HG02981 (cell line): ENCODE measurements at regions not wholly inside any gene's neighbourhood (a gene's known extent, or its start where the extent isn't known, plus 50 kb on each side); places are given as distances from the start of the nearest gene placed in this dataset.

ENCODE experiments used
- ATAC-seq: cut with Tn5 transposase; IDR thresholded peaks from one replicate; pipeline ENCODE4 v1.9.1; 2021; ENCODE audit warnings: mild to moderate bottlenecking, moderate library complexity; ENCODE audit not compliant: unreplicated experiment

DNA sequence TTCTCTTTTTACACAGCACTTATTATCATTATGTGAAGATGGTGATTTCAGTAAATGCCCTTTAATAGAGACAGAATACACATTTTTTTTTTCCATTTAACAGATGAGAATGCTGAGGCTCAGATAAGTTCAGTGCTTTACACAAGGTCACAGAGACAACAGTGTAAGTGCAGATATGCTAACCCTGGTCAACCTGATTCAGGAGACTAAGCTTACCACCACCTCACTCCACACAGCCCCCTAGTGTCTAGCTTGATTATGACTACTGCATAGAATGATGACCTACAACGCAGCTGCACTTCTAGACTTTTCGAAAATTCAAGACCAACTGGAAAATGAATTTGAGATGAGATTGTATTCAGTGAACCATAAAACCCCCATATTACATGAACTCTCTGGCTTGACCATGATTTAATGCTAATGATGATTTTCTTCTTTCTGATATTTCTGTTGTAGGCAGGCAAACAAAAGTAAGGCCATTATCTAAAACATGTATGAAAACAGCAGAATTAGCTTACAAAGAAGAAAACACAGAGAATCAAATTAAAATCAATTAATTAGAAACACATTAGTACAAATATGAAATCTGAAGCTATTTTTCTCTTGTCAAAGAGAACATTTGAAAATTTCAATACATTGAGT lies 212.1 kb upstream of the PHACTR1 start:
- ATAC-seq, result no peak

DNA sequence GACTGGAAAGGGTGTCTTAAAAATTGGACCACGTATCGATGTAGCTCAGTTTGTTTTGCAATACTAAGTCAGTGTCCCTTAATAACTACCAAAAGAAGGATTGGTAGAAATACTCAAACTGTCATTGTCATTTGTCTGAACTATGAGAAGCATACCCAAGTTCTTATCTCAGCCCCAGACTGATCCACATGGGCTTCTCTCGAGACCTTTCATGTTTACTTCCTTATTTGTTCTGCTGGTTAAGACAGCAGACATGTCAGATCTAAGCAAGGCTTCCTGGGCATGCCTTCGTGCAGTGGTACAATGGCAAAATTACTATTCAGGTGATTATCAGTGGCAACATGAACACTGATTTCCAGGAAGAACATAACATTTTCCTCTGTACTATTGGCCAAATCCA lies 211.1 kb upstream of the PHACTR1 start:
- no peak for ATAC-seq

DNA sequence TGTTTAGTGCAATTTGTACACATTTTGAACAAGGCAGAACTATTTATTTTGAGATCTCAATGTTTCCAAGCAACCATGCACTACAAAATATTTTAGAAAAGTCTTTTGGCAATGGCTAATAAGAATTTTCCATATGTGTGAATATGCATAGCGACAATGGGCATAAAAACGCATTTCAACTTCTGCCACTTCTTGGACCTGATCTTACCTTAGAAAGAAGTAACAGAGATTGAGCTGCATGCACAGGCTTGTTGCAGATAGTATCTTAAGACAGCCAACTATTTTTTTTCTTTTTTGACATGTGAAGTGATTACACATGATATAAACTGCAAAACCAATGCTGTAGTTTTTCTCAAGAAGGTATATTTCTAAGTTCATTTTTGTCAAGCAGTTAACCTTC lies 210.4 kb upstream of the PHACTR1 start:
- no peak for ATAC-seq

DNA sequence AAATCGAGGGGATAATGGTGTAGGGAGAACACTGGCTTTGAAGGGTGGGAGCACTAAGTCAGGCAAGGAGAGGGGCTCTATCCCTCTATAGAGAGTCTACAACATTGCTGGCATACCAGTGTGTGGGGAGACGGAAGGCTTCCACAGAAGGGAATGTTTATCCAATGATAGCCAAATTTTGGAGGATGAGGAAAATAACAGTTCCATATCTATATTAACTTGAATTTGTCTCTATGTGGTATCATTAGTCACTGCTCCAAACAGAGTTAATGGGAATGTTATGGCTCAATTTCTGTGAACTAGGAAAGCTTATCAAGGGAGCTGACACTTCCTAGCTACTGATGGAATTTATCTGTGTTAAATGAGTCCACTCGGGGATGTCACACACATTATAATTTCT lies 208.9 kb upstream of the PHACTR1 start:
- no peak for ATAC-seq

DNA sequence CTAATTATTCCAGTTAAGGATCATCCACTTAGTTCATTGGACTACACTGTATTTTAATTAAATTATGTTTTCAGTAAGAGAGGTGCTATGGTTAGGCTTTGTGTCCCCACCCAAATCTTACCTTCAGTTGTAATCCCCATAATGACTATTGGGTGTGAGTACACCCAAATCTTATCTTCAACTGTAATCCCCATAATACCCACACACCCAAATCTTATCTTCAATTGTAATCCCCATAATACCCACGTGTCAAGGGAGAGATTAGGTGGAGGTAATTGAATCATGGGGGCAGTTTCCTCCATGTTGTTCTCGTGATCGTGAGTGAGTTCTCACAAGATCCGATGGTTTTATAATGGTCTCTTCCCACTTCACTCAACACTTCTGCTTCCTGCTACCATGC lies 208.0 kb upstream of the PHACTR1 start:
- no peak for ATAC-seq

DNA sequence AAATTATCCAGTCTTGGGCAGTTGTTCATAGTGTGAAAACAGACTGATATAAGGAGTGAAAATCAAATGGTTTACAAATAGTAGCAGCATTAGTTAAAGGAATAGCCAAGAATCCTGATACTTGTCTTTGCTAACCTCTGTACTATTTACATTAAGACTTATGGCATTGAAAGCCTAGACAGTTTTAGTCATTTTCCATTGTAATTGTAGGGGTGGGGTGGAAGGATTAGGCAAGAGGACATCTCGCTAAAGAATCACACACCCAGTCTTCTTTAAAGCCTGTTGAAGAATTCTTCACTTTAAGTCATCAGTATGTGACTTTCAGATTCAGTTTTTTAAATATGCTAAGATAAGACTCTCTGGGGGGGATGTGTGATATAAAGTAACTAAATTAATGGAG lies 207.5 kb upstream of the PHACTR1 start:
- no peak for ATAC-seq

DNA sequence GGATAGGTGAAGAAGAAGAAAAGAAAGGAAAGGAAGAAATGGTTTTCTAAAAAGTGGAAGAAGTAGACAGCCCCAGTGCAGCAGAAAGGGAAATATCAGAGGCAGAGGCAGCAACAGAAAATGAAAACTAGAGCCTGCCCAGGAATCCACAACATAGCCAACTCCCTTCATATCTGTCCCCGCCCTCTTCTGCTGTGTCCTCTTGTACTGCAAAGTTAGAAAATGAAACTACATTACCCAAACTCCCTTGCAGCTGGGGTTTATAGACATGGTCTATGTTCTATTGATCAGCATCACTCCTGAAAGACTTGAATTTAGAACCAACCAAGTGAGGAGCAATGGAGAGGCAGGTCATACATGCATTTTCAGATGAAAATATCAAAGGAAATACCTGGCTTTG lies 200.5 kb upstream of the PHACTR1 start:
- no peak for ATAC-seq

DNA sequence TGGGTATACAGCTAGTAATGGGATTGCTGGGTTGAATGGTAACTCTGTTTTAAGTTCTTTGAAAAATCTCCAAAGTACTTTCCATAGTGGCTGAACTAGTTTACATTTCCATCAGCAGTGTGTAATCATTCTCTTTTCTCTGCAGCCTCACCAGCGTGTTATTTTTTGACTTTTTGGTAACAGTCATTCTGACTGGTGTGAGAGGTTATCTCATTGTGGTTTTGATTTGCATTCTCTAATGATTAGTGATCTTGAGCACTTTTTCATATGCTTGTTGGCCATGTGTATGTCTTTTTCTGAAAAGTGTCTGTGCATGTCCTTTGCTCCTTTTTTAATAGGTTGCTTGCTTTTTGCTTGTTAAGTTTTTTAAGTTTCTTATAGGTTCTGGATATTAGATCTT lies 194.2 kb upstream of the PHACTR1 start:
- ATAC-seq, result no peak

DNA sequence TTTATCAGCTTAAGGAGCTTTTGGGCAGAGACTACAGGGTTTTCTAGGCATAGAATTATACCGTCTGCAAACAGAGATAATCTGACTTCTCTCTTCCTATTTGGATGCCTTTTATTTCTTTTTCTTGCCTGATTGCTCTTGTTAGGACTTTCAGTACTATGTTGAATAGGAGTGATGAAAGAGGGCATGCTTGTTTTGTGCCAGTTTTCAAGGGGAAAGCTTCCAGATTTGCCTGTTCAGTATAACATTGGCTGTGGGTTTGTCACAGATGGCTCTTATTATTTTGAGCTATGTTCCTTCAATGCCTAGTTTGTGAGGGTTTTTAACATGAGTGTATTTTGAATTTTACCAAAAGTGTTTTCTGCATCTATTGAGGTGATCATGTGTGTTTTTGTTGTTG lies 192.8 kb upstream of the PHACTR1 start:
- ATAC-seq, result no peak

DNA sequence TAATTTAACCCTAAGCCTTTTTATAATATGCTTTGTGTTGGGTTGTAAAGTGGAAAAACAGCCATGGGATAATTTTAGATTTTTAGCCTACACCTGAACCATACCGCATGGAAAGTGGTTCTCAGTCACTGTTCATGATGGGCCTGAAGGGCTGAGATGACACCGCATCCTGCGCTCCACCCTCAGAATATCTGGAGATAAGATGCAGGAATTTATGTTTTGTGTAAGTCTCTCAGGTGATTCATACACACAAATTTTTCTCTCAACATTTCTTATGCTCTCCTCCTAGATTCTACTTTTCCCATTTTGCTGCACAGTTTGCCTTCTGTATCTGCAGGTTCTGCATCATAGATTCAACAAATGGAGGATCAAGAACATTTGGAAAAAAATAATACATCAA lies 191.3 kb upstream of the PHACTR1 start:
- ATAC-seq, result no peak

DNA sequence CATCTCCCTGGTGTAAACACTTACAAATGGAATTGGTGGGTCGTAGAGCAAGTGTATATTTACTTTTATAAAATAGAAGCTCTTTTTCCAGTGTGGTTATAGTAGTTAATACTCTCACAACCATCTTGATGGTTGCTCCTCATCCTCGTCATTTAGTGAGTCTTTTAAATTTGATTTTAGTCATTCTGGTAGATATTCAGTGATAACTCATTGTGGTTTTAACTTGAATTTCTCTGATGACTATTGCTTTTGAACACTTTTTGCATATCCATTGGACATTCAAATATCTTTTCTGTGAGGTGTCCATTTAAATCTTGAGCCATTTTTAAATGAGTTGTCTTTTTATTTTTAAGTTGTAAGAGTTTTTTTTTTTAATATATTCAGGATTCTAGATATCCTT lies 189.2 kb upstream of the PHACTR1 start:
- ATAC-seq, result no peak

DNA sequence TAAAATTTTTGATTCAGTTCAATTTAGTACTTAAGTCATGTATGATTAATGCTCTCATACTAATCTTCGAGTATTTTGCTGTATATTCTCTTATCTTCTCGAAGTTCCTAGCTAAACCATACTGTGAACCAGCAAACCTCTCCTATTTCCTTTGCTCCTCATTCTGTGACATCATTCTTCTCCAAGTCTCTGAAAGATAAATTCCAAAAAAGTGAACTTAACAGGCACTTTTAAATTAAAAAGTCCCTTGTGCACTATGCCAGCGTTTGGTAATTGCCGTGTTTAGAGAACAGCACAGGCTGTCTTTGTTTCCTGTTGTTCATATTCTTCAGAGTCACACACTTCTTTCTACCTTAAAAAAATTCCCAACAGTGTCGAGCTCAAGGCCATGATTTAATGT lies 188.4 kb upstream of the PHACTR1 start:
- no peak for ATAC-seq

DNA sequence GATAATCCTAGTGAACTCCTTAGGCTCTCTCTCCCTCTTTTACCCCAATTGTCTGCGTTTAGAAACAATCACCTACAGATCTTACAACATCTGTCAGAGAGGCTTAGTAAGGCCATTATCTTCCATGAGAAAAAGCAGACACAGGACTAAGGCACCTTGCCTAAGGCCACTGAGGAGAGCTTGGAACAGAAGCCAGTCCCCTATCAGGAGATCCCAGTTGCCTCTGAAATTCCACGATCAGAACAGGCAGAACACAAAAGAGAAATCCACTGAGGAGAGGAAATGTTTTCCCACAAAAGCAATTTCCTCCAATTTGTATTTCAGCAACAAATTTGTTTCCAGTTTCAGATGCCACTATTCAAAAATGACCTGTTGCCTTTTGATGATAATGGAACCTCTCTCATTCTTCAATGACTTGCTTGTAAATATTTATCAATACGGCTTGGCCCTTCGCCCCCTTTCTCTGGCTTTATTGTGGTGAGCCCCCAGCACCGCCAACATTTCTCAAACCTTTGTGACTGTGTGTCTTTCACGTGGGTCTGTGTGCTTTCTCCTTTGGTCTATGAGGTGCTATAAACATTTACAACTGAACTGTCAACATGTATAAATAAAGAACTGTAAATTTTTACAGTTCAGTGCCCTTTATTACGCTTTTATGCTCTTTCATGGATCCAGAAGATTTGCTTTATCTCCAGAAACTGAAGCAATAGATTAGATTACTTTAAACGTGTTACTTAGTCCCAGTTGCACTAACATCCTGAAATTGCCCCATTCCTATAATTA lies 187.8 kb upstream of the PHACTR1 start:
- ATAC-seq, result no peak

DNA sequence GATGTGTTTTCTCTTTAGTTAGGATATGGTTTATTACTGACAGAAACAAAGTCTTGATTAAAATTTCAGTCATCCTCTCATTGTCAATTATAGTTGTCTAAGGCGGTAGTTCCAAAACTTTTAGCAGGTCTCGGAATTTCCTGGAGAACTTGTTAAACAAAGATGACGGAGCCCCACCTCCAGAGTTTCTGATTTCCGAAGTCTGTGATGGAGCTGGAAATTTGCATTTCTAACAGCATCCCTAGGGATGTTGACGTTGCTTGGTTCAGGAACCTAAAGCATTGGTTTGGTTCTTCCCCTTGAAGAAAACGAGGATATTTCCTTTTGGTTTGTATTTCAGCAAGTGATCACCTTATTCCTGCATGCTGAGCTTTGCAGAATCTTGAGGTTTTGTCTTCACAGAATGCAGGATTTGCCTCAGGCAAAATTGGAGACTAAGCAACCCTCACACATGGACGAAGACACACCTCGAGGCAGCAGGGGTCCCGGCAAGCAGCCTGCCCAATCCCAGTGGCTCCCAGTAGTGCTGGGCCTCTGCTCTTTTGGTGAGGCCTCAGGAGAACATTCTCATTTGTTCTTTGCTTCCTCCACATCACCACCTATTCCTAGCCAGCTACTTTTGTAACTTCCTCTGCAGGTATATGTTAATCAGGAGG lies 187.1 kb upstream of the PHACTR1 start:
- no peak for ATAC-seq

DNA sequence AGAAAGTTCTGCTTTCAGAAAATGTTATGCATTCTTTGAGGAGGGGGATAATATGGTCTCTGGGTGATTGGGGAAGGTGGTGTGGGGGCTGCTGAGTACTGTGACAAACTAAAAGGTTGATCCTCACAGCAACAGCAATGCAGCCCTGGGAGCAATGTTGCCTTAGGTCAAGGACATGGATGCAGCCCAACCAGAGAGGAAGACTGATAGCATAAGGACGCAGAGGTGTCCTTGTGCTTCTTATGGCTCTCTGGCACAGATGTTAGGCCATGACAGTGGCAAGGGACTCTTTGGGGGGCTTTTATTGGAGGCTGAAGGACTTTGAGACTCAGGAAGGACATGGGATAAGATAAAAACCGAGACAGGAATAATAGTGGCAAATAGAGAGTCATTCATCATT lies 186.2 kb upstream of the PHACTR1 start:
- no peak for ATAC-seq

DNA sequence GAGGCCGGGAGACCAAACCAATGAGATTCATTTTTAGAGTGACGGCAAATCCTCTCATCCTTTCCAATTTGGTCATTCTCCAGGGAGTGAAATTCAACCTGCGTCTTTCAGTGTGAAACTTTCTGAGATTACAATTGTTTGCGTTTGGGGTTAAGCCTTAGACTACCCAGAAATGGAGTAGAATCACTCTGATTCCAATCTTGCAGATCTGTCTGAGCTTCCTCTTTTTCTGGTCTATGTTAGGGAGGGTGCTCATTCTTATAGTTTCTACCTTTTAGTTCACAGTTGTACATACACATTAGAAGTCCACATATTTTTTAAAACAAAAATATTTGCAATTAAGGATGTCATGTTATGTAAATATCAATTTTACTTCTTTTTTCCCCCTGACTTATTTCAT lies 183.0 kb upstream of the PHACTR1 start:
- ATAC-seq, result no peak

DNA sequence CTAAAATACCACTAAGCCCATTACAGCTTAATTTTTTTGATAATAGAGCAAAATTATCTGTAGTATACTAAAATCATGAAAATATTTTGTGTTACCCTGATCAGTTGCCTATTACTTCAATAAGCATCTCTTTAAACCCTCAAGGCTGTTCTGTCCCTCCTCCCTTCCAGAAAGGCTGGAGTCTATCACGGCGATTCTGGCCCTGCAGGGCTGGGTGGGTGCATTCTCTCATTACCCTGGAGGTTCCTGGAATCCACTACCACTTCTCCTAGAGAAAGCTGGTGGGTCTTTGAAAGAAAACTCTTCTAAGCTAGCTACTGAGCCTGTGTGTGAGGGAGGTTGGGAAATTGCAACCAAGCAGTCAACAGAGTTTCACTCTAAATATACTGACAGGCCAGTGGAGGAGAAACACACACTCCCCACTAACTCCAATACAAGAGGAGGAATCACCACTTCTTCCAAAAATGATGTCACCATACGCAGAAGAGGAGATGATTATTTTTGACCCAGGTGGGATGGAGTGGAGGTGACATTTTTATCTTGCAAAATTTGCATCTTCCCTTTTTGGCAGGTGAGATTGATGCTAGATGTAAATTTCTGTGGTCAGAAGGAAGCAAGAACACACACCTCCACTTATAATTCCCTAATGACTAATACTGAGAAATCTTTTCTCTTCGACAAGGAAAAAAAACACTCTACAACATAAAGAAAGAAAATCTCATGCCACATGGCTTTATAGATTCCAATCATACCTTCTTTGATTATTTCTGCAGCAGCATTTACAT lies 182.3 kb upstream of the PHACTR1 start:
- ATAC-seq, result no peak

DNA sequence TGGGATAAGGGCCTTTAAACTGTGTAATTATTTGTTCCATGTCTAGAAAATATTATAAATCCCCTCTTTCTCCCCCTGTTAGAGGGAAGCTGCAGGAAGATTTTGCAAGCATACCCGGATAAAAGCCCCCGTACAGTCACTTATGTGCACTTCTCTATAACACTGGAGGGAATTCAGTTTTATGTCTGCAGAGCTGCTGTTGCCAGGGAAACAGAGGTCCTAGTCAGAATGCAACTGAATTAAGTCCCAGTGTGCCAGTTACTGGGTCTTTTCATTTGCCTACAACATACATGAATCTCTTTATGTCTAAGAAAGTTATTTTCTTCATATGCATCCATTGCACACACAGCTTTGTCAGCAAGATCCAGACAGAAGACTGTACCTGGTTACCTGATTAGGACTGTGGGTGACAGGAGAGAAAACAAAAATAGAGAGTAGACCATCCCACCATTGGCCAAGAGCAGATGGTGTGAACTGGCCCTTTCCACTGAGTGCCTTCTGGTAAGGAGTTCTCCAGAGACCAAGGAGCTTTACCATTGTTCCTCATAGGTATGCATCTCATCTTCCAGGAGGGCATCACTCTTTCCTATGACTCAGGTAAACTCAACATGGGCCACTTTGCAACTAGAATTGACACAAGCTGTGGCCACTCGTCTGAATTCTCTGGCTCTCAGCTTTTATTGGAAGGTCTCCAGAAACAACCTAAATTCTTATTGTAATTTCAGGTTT lies 180.8 kb upstream of the PHACTR1 start:
- no peak for ATAC-seq

DNA sequence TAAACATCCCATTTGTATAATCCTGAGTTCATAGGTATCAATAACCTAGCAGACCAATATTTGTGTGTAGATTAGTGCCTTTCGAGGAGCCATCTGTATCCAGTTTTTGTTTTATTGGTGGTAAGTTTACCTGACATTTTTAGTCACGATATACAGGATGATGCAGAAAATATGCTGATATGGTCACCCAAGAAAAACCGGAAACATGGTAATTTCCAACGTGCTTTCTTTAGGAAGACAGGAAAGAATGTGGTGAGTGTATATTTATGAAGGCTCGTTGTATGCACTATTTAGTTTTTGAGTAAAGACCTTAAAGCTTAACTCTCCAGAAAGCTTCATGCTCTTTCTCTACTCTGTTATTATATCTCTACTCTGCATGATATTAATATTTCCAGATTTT lies 180.2 kb upstream of the PHACTR1 start:
- no peak for ATAC-seq

DNA sequence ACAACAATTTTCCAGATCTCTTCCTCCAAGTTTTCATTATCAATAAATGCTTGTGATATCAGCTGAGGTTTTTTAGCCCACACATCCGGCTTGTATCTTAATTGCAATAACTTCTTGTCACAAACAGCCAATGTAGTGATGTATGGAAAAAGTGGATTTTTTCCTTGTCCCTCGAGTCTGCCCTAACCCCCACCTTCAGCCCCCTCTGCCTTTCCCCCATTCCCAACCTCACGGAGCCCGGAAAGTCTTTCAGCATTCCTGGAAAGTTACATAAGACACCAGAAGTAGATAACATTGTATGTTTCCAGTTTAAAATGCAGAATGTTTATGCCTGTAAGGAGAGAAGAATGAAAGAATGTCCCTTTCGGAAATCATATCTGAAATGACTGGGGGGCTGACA lies 179.2 kb upstream of the PHACTR1 start:
- no peak for ATAC-seq

DNA sequence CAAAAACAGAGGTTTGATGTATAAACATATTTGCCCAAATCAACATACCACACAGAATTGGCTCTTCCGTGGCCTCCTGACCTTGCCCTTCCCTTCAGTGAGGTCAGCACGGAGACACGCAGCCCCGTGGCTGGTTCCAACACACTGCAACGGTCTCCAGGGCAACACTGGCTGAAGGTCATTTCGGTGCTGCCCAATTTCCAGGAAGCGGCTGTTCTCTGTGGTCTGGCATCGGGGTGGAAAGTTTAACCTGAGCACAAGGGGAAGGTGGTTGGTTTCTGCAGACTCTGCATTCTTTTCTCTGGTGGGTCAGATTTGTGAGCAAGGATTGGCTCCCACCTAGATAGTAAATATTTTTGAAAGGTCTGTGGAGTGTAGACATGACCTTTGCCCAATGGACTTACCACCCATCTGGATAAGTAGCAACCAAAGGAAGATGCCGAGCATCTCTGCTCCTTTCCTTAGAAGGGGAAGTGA lies 177.6 kb upstream of the PHACTR1 start:
- ATAC-seq, result no peak
